HepG2 (cell line): ENCODE measurements at regions not wholly inside any gene's neighbourhood (a gene's known extent, or its start where the extent isn't known, plus 50 kb on each side); places are given as distances from the start of the nearest gene placed in this dataset.

Experiments
- BCLAF1 ChIP-seq: fragments of 450-650 bp; IDR thresholded peaks from 2 replicates; pipeline ENCODE4 v1.6.1; 2017; ENCODE audit warnings: mild to moderate bottlenecking
- CBX1 ChIP-seq: IDR thresholded peaks from one replicate; pipeline ENCODE4 v1.6.1; 2016; ENCODE audit warnings: antibody characterized with exemption, low read depth
- HNF1B ChIP-seq: sonication (generic); formaldehyde crosslinking; IDR thresholded peaks from 2 replicates; pipeline ENCODE4 v1.5.1; 2020; ENCODE audit warnings: mild to moderate bottlenecking, moderate library complexity, missing genetic modification reagents
- HOXD1 ChIP-seq: sonication (generic); formaldehyde crosslinking; IDR thresholded peaks from 2 replicates; pipeline ENCODE4 v1.5.0; 2020; ENCODE audit warnings: missing genetic modification reagents
- KDM5B ChIP-seq: sonication (generic); formaldehyde crosslinking; IDR thresholded peaks from 2 replicates; pipeline ENCODE4 v1.4.0; 2020; ENCODE audit warnings: missing genetic modification reagents, mild to moderate bottlenecking, borderline replicate concordance
- NONO ChIP-seq, 2 experiments: fragments of 450-650 bp in 1 of 2; sonication (generic) in 1 of 2; formaldehyde crosslinking in 1 of 2; IDR thresholded peaks in 1 of 2; conservative IDR thresholded peaks in 1 of 2; 2 replicates each; pipeline versions ENCODE4 v1.6.1 to v1.8.0; 2017 to 2022; ENCODE audit warnings: mild to moderate bottlenecking in 1 of 2, missing genetic modification reagents in 1 of 2, moderate library complexity in 1 of 2
- RBFOX2 ChIP-seq: fragments of 200-400 bp; formaldehyde crosslinking; IDR thresholded peaks from 2 replicates; pipeline ENCODE4 v1.6.1; 2017; ENCODE audit warnings: low read depth, mild to moderate bottlenecking, low read length
- TBX2 ChIP-seq: sonication (generic); formaldehyde crosslinking; IDR thresholded peaks from 2 replicates; pipeline ENCODE4 v1.5.0; 2020; ENCODE audit warnings: missing genetic modification reagents, mild to moderate bottlenecking, borderline replicate concordance
- THYN1 ChIP-seq: sonication (generic); formaldehyde crosslinking; IDR thresholded peaks from 2 replicates; pipeline ENCODE4 v1.8.1; 2023; ENCODE audit warnings: low read depth, mild to moderate bottlenecking, moderate library complexity, missing genetic modification reagents, borderline replicate concordance
- ZNF230 ChIP-seq: sonication (generic); formaldehyde crosslinking; IDR thresholded peaks from 2 replicates; pipeline ENCODE4 v1.4.0; 2020; ENCODE audit warnings: mild to moderate bottlenecking, missing genetic modification reagents
- ZNF256 ChIP-seq: sonication (generic); formaldehyde crosslinking; conservative IDR thresholded peaks from 2 replicates; pipeline ENCODE4 v1.4.0; 2020; ENCODE audit warnings: missing genetic modification reagents
- ZNF354B ChIP-seq: sonication (generic); formaldehyde crosslinking; IDR thresholded peaks from 2 replicates; pipeline ENCODE4 v1.8.0; 2022; ENCODE audit warnings: mild to moderate bottlenecking, missing genetic modification reagents
- ZNF446 ChIP-seq: sonication (generic); formaldehyde crosslinking; IDR thresholded peaks from 2 replicates; pipeline ENCODE4 v1.5.0; 2020; ENCODE audit warnings: mild to moderate bottlenecking, missing genetic modification reagents
- ZNF605 ChIP-seq: sonication (generic); formaldehyde crosslinking; IDR thresholded peaks from 2 replicates; pipeline ENCODE4 v1.8.0; 2022; ENCODE audit warnings: mild to moderate bottlenecking, missing genetic modification reagents
- ZNF740 ChIP-seq: sonication (generic); formaldehyde crosslinking; IDR thresholded peaks from 2 replicates; pipeline ENCODE4 v1.4.0; 2020; ENCODE audit warnings: missing genetic modification reagents
- ZNF841 ChIP-seq: sonication (generic); formaldehyde crosslinking; IDR thresholded peaks from 2 replicates; pipeline ENCODE4 v1.8.1; 2023; ENCODE audit warnings: missing genetic modification reagents, borderline replicate concordance
- TF ChIP-seq, protein P1 (sequence below): sonication (generic); formaldehyde crosslinking; IDR thresholded peaks from 2 replicates; pipeline ENCODE4 v1.8.0; 2023; ENCODE audit warnings: mild to moderate bottlenecking, missing genetic modification reagents

- TF ChIP-seq ZNF841 (CRISPR knock-in tag) (no peak), TBX2 (CRISPR knock-in tag) (no peak), THYN1 (CRISPR knock-in tag) (no peak), KDM5B (CRISPR knock-in tag) (0 out of 2 replicates have a peak, but pooled peaks have one; percentile 21), ZNF354B (CRISPR knock-in tag) (no peak), BCLAF1 (no peak), ZNF605 (CRISPR knock-in tag) (no peak), NONO (IDR thresholded peaks at IDR 0.05) (no peak), NONO (CRISPR knock-in tag; conservative IDR thresholded peaks at IDR 0.05) (0 out of 2 replicates have a peak, but pooled peaks have one; percentile 7), CBX1 (no peak), RBFOX2 (no peak), ZNF446 (CRISPR knock-in tag) (no peak), ZNF256 (no peak), ZNF740 (peak; percentile 25; the same call in 1 of the 2 replicates), HNF1B (CRISPR knock-in tag) (0 out of 2 replicates have a peak, but pooled peaks have one; percentile 40), HOXD1 (CRISPR knock-in tag) (no peak), ZNF230 (CRISPR knock-in tag) (no peak)
- TF ChIP-seq, protein P1, sequence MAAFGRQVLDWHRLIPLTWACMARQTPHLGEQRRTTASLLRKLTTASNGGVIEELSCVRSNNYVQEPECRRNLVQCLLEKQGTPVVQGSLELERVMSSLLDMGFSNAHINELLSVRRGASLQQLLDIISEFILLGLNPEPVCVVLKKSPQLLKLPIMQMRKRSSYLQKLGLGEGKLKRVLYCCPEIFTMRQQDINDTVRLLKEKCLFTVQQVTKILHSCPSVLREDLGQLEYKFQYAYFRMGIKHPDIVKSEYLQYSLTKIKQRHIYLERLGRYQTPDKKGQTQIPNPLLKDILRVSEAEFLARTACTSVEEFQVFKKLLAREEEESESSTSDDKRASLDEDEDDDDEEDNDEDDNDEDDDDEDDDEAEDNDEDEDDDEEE (CRISPR knock-in tag): no peak
- TF ChIP-seq, all 625 proteins: peak for 21
These were observed 102.5 kb upstream of the TARDBP start (continued) for GRCh38 chr1:10909697-10910680.
